PC-3 (cell line): ENCODE measurements at regions not wholly inside any gene's neighbourhood (a gene's known extent, or its start where the extent isn't known, plus 50 kb on each side); places are given as distances from the start of the nearest gene placed in this dataset.

Experiments
- ATAC-seq: fragments of 200-7000 bp; cut with Tn5 transposase; 2 replicates; pipeline ENCODE4 v1.9.1; 2020; ENCODE audit warnings: mild to moderate bottlenecking, moderate library complexity
- BruUV-seq: library from RNA; stranded (reverse); fragments of 400-500 nt; replicated peaks from 2 replicates; lab custom pipeline; 2021; lab: Mats Ljungman, UMichigan
- CTCF ChIA-PET: fragments of 300-600 bp; sonication (Branson Sonifier 250); formaldehyde crosslinking; loops from one replicate; lab custom pipeline; 2022; ENCODE audit warnings: antibody characterized with exemption; lab: Charles Lee
- POLR2A ChIA-PET: fragments of 300-600 bp; sonication (Branson Sonifier 250); formaldehyde crosslinking; loops from one replicate; lab custom pipeline; 2022; ENCODE audit warnings: antibody characterized with exemption; ENCODE audit not compliant: unreplicated experiment; lab: Charles Lee
- DNase-seq: peaks from one replicate; pipeline ENCODE4 v3.0.0-alpha.2; 2015
- H2AFZ ChIP-seq: fragments of 300-600 bp; sonication (generic); 2 replicates; pipeline ENCODE4 v1.6.0; 2016; ENCODE audit warnings: antibody characterized with exemption, low read length
- H3F3A ChIP-seq: fragments of 300-600 bp; sonication (generic); one replicate; pipeline ENCODE4 v1.6.0; 2017; ENCODE audit warnings: antibody characterized with exemption, low read length, control low read depth, mild to moderate bottlenecking; ENCODE audit not compliant: unreplicated experiment
- H3K27ac ChIP-seq: fragments of 300-600 bp; sonication (generic); 2 replicates; pipeline ENCODE4 v1.5.1; 2016; ENCODE audit warnings: mild to moderate bottlenecking, low read length
- H3K27me3 ChIP-seq: fragments of 300-600 bp; sonication (generic); 2 replicates; pipeline ENCODE4 v1.6.1; 2016; ENCODE audit warnings: low read length, mixed read lengths
- H3K36me3 ChIP-seq: fragments of 300-600 bp; sonication (generic); 2 replicates; pipeline ENCODE4 v1.6.1; 2016; ENCODE audit warnings: low read depth, mixed run types, low read length, mixed read lengths
- H3K4me1 ChIP-seq: fragments of 300-600 bp; sonication (generic); 2 replicates; pipeline ENCODE4 v1.5.1; 2016; ENCODE audit warnings: low read length; ENCODE audit not compliant: insufficient read depth
- H3K4me2 ChIP-seq: fragments of 300-600 bp; sonication (generic); 2 replicates; pipeline ENCODE4 v1.6.0; 2016; ENCODE audit warnings: low read length
- H3K4me3 ChIP-seq: fragments of 300-600 bp; sonication (generic); 2 replicates; pipeline ENCODE4 v1.5.1; 2016; ENCODE audit warnings: mild to moderate bottlenecking, low read length, mixed read lengths
- H3K79me2 ChIP-seq: fragments of 300-600 bp; sonication (generic); 2 replicates; pipeline ENCODE4 v1.6.1; 2017; ENCODE audit warnings: low read length, mixed read lengths
- H3K9ac ChIP-seq: fragments of 300-600 bp; sonication (generic); 2 replicates; pipeline ENCODE4 v1.6.0; 2016; ENCODE audit warnings: mild to moderate bottlenecking, low read length
- H3K9me2 ChIP-seq: fragments of 300-600 bp; sonication (generic); replicated peaks from 2 replicates; pipeline ENCODE4 v1.6.1; 2016; ENCODE audit warnings: mixed run types, low read length, mixed read lengths
- H3K9me3 ChIP-seq: fragments of 300-600 bp; sonication (generic); 2 replicates; pipeline ENCODE4 v1.6.1; 2016; ENCODE audit warnings: low read length, mixed read lengths
- H4K20me1 ChIP-seq: fragments of 300-600 bp; sonication (generic); 2 replicates; pipeline ENCODE4 v1.6.1; 2016; ENCODE audit warnings: low read length, mixed read lengths
- CTCF ChIP-seq: fragments of 300-600 bp; sonication (generic); conservative IDR thresholded peaks from 2 replicates; pipeline ENCODE4 v1.5.1; 2017; ENCODE audit warnings: antibody characterized with exemption, low read depth, mild to moderate bottlenecking, low read length
- EZH2 ChIP-seq: fragments of 300-600 bp; sonication (generic); IDR thresholded peaks from one replicate; pipeline ENCODE4 v1.6.1; 2017; ENCODE audit warnings: antibody characterized with exemption, mild to moderate bottlenecking, low read length; ENCODE audit not compliant: unreplicated experiment
- EZH2phosphoT487 ChIP-seq: fragments of 300-600 bp; sonication (generic); IDR thresholded peaks from 2 replicates; pipeline ENCODE4 v1.6.1; 2018; ENCODE audit warnings: mild to moderate bottlenecking, antibody characterized with exemption, low read length, borderline replicate concordance
- intact Hi-C: fragments of 100-400 bp; cut with micrococcal nuclease; formaldehyde crosslinking; loops from 2 replicates; pipeline ENCODE4 v1.9.0; 2023

DNA sequence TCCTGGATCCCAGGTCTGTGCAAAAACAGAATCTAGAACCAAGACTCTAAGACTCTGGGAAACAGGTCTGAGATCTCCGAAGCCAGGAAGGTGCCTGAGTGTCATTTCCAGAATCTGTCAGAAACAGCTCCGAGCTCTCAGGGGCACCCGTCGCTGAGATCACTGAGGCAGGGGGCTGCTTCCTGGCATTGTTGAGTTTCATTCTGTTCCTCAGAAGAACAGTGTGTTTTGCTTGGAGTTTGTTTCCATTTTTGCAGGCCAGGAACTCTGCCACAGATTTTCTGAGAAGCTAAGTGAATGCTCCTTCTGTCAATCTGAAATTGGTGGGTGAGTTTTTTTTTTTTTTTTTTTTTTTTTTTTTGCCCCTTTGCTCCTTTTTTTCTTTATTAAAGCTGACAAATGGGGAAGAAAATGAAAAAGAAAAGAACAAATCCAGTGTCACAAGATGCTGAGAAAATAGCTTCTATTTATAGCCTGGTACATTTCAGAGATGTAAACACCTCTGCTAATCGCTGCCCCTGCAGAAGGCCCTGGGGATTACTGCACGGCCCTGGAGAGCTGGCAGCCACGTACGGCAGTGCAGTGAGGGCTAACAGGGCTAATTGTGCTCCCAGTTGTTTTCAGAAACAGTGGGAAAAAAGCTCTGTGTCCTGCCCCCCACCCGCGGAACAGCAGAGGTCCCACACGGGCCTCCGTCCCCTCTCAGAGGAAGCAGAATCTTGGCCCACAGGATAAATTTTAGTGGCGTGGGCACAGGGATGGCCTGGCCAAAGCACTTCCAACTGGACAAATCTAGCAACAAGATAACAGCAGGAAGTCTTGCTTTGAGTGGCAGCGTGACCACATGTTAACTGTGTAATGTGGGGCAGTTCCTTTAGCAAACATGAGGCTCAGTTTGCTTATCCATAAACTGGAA is 237.6 kb upstream of the IRS2 start:
- Histone ChIP-seq H4K20me1 (no peaks in the 10 kb centered on the region), H2AFZ (no peak overlapping the region), H3K79me2 (no peaks in the 10 kb centered on the region), H3F3A (no peaks in the 10 kb centered on the region), H3K4me3 (no peak overlapping the region), H3K9me3 (no peaks in the 10 kb centered on the region), H3K27me3 (no peaks in the 10 kb centered on the region), H3K9ac (no peak overlapping the region), H3K27ac (no peak overlapping the region), H3K36me3 (no peaks in the 10 kb centered on the region), H3K4me1 (no peaks in the 10 kb centered on the region), H3K9me2 (no peaks in the 10 kb centered on the region), H3K4me2 (no peak overlapping the region)
- POLR2A ChIA-PET, result no interaction called here
- DNase-seq, result no peak
- no TSS peak for BruUV-seq
- ATAC-seq, result no peak
- CTCF ChIA-PET, result no interaction called here
- TF ChIP-seq CTCF (no peak), EZH2phosphoT487 (no peak), EZH2 (no peak)
- intact Hi-C loops, result no loop called here

DNA sequence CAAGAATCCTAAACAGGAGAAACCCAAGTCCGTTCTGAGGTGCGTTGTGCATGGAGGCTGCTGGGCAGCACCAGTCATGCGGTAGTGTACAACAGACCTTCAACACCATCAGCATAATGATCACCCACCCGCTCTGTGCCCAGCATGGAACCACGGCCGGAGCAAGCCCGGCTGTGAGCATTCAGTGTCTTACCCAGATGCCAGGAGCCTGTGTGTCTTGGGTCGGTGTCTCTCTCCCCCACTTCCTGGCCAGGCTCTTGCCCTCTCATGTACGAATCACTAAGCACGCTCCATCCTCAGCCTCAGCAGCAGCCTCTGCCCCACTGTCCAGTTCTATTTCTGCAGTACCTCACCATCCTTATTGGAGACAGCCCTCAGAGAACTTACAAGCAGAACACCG is 231.6 kb upstream of the IRS2 start:
- ATAC-seq, result peak; percentile 54
- peak overlapping the region; percentile 79 for H3K27ac ChIP-seq
- TSS peak; percentile 88 for BruUV-seq

More for the DNA sequence above, 231.6 kb upstream of the IRS2 start:
- Histone ChIP-seq H3K9ac (peak overlapping the region; percentile 31; the same call in 1 of the 2 replicates), H3F3A (peaks cover 13% of the 10 kb centered on the region), H4K20me1 (no peaks in the 10 kb centered on the region), H3K4me3 (peak overlapping the region; percentile 25), H3K4me2 (peak overlapping the region; percentile 73), H3K4me1 (peaks cover 54% of the 10 kb centered on the region), H3K9me3 (no peaks in the 10 kb centered on the region), H3K79me2 (no peaks in the 10 kb centered on the region), H3K9me2 (no peaks in the 10 kb centered on the region), H2AFZ (peak overlapping the region; percentile 10; the same call in 1 of the 2 replicates), H3K36me3 (no peaks in the 10 kb centered on the region), H3K27me3 (no peaks in the 10 kb centered on the region)
- POLR2A ChIA-PET, result no interaction called here
- TF ChIP-seq EZH2phosphoT487, result no peak
- no peak for TF ChIP-seq CTCF
- no peak for TF ChIP-seq EZH2
- peak; percentile 60 for DNase-seq
- intact Hi-C loops, result loop anchor here (5.0 to 10.0 kb wide), 4 partner anchors 81 to 1101 kb away; no protein-coding TSS in a partner anchor
- CTCF ChIA-PET, result no interaction called here
